Middle frontal gyrus (tissue), 1 donor: ENCODE measurements at regions not wholly inside any gene's neighbourhood (a gene's known extent, or its start where the extent isn't known, plus 50 kb on each side); places are given as distances from the start of the nearest gene placed in this dataset.
"Not testable (repeated sequence)": the region's sequence is repeated elsewhere in the genome, so short reads cannot be mapped to it uniquely, and the experiment has no call there.

Source experiments
- DNase-seq: peaks from one replicate; pipeline ENCODE4 v3.0.0-alpha.2; 2015; ENCODE audit warnings: low spot score; ENCODE audit errors: extremely low spot score

DNA sequence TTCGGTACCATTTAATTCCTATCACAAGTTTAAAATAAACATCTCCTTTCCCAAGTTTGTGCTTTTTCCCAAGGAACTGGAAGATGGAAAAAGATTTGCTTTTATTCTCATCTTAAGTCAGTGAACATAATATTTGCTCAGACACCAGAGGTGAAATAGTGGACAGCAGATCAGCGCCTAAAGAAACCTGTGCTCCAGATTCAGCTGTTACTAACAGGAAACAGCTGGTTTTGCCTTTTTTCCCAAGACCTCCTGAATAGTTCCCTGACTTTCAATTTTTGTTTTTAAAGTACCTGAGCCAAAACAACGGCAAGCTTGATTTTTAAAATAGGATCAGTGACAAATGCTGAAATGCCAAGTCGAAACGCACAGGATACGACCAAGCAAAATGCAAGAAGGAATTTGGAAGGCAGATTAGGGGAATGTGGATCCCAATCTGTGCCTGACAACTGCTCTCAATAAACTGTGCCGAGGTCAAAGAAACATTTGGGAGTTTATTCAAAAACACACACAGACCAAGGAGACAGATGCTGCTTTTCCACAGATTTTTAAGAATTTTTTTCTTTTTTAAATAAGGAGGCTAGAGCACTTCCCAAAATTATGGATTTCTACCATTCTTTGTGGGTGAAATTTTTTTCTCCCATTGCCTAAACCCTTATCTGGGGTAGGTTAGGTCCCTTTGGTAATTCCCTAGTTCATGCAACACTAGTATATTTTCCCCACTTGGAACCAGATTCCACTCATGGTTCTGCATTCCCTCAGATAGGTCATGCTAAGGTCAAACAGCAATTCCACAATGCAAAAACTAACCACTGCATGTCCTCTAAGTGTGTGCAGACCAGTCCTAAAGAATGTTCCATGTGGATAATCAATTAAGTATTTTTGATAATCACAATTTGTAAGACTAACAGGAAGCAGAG is 121.5 kb upstream of the PDE1A start:
- DNase-seq = no peak

DNA sequence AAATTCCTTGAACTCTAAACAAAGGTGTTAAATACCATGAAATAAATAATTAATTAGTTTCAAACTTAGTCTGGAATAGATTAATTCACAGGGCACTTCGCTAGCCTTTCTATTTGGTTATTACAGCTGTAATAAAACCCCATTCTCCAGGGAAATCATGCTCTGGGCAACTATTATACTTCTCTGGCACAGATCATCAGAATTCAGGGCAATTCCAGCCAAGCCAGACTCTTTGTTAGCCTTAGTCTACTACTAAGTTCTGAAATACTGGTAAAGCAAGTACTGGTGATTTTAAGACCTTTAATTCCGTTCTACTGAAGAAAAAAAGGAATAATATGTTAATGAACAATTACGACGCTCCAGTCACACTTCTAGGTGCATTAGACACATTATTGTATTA is 123.4 kb upstream of the PDE1A start:
- DNase-seq = no peak

DNA sequence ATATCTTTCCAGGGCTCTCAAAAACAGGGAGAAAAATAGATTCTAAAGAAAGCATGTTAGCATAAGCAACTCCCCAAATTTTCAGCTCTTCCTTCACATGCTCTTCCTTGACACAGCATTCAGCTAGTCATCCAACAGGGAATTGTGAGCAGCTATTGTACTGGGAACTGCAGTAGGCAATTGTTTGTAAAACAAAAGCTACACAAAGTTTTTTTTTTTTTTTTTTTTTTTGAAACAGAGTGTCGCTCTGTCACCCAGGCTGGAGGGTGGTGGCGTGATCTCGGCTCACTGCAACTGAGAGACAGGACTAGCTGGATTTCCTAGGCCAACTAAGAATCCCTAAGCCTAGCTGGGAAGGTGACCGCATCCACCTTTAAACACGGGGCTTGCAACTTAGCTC is 125.4 kb upstream of the PDE1A start:
- peak; percentile 29 for DNase-seq

DNA sequence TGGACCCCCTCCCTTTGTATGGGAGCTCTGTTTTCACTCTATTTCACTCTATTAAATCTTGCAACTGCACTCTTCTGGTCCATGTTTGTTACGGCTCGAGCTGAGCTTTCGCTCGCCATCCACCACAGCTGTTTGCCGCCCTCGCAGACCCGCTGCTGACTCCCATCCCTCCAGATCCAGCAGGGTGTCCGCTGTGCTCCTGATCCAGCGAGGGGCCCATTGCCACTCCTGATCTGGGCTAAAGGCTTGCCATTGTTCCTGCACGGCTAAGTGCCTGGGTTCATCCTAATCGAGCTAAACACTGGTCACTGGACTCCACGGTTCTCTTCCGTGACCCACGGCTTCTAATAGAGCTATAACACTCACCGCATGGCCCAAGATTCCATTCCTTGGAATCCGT is 125.9 kb upstream of the PDE1A start:
- not testable (repeated sequence) for DNase-seq

DNA sequence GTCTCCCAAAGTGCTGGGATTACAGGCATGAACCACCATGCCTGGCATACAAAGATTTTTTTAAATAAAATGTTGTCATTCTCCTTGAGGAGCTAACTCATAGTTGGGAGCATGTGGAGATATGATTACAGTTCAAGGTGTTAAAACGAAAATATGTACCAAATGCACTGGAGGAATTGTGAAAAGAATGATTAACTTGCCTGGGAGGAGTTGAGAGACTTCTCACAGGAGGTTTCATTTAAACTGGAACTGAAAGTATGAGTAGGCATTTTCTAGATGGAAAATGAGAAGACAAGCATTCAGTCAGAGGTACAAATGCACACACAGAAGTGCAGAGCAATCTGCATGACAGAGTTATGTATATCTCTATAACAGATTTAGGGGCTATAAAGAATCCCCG is 126.6 kb upstream of the PDE1A start:
- no peak for DNase-seq

DNA sequence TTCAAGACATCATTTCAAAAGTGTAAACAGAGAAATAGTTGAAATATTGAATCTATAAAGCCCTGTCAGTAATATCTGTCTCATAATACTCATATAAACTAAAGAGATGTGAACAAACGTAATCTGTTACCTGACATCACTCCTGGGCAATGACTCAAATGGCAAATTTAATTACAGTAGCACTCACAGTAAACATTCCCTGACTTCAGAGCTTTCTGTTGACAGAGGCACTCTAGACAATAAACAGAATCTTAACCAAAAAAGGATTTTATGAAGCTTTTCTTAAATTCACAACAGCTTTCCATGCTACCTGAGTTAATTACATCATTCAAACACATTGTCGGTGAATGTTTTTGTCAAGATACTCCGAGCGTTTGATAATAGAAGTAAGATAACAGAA is 128.1 kb upstream of the PDE1A start:
- no peak for DNase-seq

DNA sequence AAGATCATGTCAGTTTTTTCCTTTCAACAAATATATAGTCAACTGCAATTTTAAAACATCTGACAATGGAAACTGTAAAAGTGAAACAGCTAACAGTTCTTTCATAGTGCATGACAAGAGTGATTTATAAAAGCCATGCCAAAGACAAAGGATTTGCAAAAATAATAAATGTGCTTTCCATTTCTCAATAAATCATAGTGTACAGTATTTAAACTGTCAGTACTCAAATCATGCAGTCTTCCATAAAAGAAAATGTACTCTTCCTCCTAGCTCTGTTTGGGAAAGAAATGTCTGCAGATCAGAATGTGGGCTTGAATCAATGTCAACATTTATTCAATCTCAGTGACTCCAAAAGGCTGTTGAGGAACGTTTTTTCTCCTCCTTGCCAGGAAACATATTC is 131.7 kb upstream of the PDE1A start:
- DNase-seq = no peak

DNA sequence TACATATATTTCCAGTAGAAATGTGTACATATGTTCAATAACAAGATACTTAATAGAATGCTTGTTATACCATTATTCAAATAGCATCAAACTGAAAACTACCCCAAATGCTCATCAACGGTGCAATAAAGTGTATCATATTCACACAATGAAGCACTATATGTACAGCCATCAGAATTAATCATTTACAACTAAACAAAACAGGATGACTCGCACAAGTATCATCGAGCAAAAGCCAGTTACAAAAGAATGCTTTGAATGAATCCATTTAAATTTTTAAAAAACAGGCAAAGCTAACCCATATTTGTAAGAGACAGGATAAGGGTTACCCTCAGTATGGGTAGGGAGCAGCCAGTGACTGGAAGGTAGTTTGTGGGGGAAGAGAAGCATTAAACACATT is 132.8 kb upstream of the PDE1A start:
- no peak for DNase-seq

DNA sequence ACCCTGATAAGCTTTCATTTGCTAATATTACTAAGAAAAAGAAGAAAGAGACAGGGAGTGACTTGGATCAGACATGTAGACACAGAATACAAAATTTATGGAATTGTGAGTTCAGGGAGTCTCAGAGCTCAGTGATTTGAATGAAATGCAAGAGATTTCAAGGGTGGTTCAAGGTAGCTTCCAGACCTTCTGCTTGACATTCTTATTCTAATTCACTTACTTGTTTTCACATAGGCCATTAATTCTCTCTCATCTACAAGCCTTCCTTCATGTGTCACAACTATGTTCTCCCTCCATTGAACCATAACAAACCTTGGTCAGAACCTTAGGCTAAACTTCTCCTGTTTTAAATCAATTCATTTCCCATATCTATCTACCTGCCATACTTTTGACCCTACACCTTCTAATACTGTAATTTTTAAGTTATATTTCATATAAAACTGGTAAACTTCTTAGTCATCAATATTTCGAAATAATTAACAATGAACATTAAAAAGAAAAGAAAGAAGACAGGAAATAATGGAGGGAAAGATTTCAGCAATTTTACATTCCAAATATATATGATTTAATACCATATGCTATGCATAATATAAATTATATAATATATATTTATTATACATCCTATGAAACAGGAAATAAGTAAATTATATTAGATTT is 139.2 kb upstream of the PDE1A start:
- DNase-seq = no peak

DNA sequence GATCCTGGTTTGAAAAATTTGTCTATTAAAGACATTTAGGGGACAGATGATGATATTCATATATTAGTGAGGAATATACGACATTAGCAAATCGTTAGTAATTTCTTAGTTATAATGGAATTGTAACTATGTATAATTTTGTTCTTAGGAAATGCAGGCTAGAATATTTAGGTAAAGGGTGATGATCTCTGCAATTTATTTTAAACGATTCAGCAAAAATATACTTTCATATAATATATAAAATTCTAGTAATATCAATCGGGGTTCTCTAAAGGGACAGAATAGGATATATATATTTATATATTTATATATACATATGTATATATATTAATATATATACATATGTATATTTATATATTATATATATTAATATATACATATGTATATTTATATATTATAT is 142.5 kb upstream of the DNAJC10 start:
- DNase-seq = no peak

DNA sequence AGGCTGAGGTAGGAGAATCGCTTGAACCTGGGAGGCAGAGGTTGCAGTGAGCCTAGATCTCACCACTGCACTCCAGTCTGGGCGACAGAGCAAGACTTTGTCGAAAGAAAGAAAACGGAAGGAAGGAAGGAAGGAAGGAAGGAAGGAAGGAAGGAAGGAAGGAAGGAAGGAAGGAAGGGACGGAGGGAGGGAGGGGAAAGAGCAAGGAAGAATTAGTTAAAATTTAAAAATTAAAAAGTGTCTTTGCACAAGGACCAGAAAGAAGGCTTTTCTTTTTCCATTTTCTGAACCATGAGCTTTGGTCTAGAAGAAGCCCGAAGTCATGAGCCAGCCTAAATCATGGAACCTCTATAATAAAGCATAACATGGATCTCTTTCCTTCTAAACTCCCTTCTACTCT is 138.2 kb upstream of the DNAJC10 start:
- DNase-seq = no peak

DNA sequence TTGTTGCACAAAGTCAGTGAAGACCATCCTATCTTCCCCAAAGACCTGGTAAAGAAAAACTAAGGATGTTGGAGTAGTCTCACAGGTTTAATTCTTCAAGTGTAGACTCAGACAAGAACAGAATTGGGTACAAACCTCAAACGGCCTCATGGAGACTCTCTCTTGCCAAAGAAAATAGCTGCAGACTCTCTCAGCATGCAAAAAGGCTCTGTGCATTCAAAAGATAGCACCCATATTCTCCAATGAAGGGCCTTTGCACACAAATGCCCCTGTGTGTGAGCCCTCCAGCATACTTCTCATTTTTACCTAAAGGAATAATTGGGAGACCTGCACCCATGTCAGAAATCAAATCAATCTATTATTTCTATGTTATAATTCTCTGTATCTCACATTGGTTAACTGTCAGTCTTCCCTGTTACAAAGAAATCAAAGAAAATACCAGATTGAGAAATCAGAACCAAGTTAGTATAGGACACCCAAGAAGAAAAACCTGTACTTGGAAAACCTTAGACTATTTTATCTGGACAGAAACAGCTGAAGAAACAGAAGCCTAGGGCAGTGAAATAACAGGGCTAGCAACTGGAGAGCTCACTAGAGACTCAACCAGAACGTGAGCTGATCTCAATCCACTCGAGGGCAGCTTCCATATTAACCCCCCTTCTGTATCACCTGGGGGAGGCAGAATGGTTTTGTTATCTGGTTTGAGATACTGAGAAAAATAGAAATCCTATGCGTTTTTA is 134.7 kb upstream of the DNAJC10 start:
- no peak for DNase-seq

DNA sequence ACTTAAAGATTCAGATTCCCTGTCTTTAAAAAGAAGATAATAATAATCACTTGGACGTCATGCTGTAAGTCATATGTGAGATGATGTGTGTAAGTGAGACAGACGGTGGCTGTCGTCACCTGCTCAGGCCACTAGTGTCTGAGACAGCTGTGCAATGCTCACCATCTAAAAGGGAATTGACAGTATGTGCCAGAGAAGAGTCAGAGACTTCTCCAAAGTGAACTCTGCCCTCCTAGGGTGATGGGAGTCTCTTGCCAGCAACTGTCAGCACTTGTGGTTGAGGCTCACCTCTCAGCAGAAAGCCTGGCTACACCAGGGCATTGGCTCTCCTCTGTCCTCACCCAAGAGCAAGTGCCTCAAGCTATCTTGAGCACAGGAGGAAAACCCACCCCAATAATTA is 131.6 kb upstream of the DNAJC10 start:
- no peak for DNase-seq

DNA sequence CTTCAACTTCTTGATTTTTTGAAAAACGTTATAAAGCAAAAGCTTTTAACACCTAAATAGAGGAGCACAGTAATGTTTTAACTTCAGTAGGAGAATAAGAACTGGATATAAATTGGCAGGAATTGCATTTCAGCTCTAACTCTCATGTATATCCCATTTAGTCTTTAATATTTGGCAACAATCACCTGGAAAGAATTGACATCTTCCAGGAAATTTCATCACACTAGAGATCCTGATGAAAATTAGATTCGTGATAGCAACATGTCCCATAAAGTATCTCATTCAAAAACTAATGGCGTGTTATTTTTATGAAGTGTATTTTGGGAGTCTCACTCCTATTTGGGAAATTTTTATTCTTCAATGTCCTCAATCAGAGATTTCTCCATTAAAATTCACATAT is 131.1 kb upstream of the DNAJC10 start:
- DNase-seq = no peak

DNA sequence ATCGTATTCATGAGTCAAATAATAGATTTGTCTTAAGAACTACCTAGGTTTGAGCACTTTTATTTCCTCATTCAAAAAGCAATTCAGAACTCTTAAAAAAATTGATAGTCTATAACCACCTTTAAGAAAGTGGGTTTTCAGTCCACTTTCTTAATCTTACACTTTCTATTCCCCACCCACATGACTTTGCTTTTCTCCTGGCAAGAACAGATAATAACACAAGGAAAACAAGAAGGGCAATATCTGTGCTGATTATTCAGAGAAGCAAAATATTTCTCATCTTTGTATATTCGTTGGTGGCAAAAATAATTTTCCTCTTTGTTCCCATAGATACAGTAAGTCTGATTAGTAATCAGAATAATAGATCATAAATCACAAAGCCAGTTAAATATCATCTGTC is 130.6 kb upstream of the DNAJC10 start:
- no peak for DNase-seq

DNA sequence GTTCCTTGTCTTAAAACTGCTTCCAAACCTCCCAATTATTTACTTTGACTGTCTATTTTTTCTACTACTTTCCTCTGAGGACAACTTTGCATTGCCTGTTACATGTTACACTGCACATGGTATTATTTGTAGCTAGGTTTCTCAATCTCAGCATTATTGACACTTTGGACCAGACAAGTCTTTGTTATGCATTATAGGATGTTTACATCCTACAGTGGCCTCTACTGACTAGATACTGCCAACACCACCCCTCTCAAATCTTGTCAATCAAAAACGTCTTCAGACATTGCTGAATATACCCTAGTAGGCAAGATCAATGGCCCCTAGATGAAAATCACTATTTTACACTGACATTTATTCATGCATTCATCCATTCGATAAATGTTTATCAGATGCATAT is 129.6 kb upstream of the DNAJC10 start:
- no peak for DNase-seq

DNA sequence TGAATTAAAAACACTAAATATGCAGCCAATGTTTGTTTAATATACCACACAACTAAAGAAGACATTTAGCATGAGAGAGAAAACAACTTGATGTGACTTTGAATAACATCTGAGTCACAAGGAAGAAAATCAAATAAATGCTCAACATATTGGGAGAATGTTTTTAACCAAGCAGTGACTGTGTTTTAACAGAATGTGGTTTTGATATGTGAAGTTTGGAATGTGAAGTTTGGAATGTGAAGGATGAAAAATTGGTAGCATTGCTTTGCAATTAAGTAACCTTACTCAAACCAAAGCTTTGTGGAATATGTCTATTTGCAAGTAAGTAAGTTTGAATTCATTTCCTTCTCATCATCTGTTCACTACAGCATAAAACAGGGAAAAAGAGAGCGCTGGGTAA is 128.2 kb upstream of the DNAJC10 start:
- no peak for DNase-seq

DNA sequence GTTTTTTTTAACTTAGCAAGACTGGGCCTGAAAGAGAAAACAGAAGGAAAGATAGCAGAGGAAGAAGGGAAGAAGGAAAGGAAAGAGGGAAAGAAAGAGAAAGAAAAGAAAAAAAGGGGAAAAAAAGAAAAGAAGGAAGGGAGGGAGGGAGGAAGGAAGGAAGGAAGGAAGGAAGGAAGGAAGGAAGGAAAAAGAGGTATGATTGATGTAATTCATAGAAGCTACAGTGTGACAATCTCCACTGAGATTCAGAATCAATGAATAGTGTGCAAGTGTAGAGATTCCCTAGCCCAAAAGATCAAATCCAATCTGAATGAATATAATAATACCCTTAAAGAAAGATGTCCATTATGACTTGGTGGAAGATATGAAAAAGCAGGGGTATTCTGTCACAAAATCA is 126.9 kb upstream of the DNAJC10 start:
- no peak for DNase-seq

DNA sequence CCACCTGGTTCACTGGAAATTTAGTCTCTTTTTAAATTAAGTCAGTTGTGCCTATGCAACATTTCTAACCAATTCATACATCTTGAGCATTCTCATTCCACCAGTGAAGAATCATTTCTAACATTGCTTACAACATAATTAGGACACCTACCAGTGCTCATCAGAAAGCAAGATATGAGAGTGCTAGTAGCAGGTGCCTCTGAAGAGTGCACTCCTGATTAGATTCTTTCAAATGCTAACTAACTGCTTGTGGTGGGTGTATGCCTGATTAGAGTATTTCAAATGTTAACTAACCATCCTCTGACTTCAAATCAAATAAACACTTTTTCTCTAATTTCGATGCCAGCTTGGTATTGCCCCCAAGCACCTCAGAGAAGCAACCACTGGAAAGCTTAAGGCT is 124.3 kb upstream of the DNAJC10 start:
- DNase-seq = no peak

DNA sequence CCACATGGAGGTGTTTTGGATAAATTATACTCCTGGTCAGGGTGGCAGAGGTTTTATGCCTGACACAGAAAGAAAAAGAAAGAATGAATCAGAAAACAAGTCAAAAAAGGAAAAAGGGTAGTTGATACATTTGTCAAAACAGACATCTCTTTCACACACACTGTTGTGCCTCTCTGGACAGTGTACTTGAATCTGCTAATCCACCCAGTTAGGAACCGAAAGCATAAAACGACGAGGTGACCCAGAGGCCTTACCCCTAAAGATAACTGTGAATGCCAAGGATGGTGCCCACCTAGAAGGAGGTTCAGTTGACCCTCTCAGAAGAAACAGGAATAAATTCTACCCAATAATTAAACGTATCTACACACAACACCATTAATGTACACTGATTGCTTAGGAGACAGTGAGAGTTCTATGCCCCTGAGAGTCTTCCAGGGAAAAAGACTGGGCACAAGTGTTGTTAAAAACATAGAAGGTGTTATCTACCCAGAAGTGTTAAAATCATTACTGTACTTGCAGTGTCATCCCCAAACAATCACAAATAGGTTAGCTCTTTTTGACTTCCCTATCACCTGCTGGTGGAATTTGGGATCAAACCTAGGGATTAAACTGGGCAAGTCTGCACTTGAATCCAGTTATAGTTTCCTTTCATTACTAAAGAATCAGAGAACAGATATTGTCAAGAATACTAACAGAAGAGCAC is 123.2 kb upstream of the DNAJC10 start:
- no peak for DNase-seq

DNA sequence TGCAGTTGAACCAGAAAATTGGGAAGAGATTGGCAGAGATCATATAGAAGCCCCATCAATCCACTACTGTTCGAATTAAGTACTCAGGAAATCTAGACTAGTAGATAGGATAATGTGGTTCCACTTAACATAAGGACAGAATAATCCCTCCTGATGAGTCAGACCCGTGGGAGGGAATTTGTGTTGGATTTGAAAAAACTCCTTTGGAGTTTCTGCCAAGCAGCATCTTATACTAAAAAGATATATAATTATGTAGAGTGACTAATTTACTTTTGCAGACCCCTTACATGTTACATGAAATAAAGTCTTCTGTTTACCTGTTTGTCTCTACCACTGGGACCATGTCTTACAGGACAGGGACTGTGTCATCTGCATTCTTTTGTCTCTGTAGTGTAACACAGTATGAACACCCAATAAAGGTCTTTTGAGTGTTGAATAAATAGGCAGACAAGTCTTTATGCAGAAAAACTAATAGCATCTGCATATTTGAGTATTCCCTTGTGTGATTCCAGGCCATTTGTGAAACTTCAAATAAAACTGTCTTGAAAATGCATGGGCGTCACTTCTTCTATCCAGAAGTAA is 122.6 kb upstream of the DNAJC10 start:
- peak; percentile 59 for DNase-seq
